Stimulated activated CD4-positive, alpha-beta T cell treated with anti-CD3 and anti-CD28 coated beads, Interleukin-12 subunit alpha, Interleukin-12 subunit beta, amount 100 ng/mL, for 4 hours (primary cell): ENCODE measurements at regions not wholly inside any gene's neighbourhood (a gene's known extent, or its start where the extent isn't known, plus 50 kb on each side); places are given as distances from the start of the nearest gene placed in this dataset.
"Not testable (repeated sequence)": the region's sequence is repeated elsewhere in the genome, so short reads cannot be mapped to it uniquely, and the experiment has no call there.

Source experiments
- DNase-seq: peaks from one replicate; pipeline ENCODE4 v3.0.0-alpha.2; 2020

- DNase-seq: no peak
Observed at GRCh38 chr11:134503100-134503499, 91.1 kb upstream of the B3GAT1 start.

GRCh38 chr11:134502153-134502550, 90.1 kb upstream of the B3GAT1 start:
- DNase-seq: no peak

- DNase-seq: no peak
Observed at GRCh38 chr11:134501406-134502152, 89.5 kb upstream of the B3GAT1 start.

GRCh38 chr11:134500621-134501020, 88.6 kb upstream of the B3GAT1 start:
- no peak for DNase-seq

- DNase-seq: no peak
Observed at GRCh38 chr11:134499990-134500389, 87.9 kb upstream of the B3GAT1 start.

- DNase-seq: no peak
Observed at GRCh38 chr11:134498326-134499139, 86.5 kb upstream of the B3GAT1 start.

GRCh38 chr11:134497586-134497985, 85.5 kb upstream of the B3GAT1 start:
- no peak for DNase-seq

- DNase-seq: not testable (repeated sequence)
Observed at GRCh38 chr11:134496058-134496457, 84.0 kb upstream of the B3GAT1 start.

GRCh38 chr11:134494395-134494794, 82.4 kb upstream of the B3GAT1 start:
- DNase-seq: not testable (repeated sequence)

GRCh38 chr11:134492411-134492810, 80.4 kb upstream of the B3GAT1 start:
- not testable (repeated sequence) for DNase-seq

- DNase-seq: no peak
Observed at GRCh38 chr11:134489728-134490127, 77.7 kb upstream of the B3GAT1 start.

GRCh38 chr11:134488913-134489312, 76.9 kb upstream of the B3GAT1 start:
- no peak for DNase-seq

- DNase-seq: no peak
Observed at GRCh38 chr11:134488512-134488911, 76.5 kb upstream of the B3GAT1 start.

GRCh38 chr11:134487696-134488095, 75.7 kb upstream of the B3GAT1 start:
- no peak for DNase-seq

GRCh38 chr11:134486704-134487103, 74.7 kb upstream of the B3GAT1 start:
- DNase-seq: no peak

GRCh38 chr11:134486106-134486505, 74.1 kb upstream of the B3GAT1 start:
- DNase-seq: no peak

GRCh38 chr11:134485316-134485715, 73.3 kb upstream of the B3GAT1 start:
- no peak for DNase-seq

GRCh38 chr11:134483857-134484256, 71.8 kb upstream of the B3GAT1 start:
- no peak for DNase-seq

GRCh38 chr11:134483291-134483690, 71.2 kb upstream of the B3GAT1 start:
- no peak for DNase-seq

- DNase-seq: no peak
Observed at GRCh38 chr11:134482865-134483264, 70.8 kb upstream of the B3GAT1 start.

GRCh38 chr11:134481933-134482527, 70.0 kb upstream of the B3GAT1 start:
- no peak for DNase-seq

- no peak for DNase-seq
Observed at GRCh38 chr11:134481135-134481534, 69.1 kb upstream of the B3GAT1 start.

- DNase-seq: no peak
Observed at GRCh38 chr11:134480136-134480712, 68.2 kb upstream of the B3GAT1 start.
